HG03378 (cell line): ENCODE measurements at regions not wholly inside any gene's neighbourhood (a gene's known extent, or its start where the extent isn't known, plus 50 kb on each side); places are given as distances from the start of the nearest gene placed in this dataset.

Source experiments
- ATAC-seq: cut with Tn5 transposase; IDR thresholded peaks from one replicate; pipeline ENCODE4 v1.9.1; 2021; ENCODE audit warnings: mild to moderate bottlenecking, moderate library complexity; ENCODE audit not compliant: unreplicated experiment

DNA sequence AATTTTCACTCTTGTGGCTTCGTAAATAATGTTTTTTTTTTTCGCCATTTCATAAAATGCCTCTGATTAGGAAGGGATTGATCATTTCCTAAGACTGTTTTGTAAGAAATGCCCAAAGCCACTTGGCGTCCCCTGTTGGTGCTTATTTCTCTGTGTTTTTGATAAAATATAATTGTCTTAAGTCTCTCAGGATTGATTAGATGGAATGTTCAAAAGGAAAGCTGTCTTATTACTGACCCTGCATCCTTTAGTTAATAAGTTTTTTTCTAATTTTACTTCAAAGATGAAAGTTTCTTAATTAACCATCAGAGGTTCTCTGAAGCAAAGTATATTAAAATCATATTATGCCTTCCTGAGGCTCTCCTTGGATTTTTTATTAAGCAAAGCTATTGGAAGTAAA, 624.3 kb upstream of the TENM4 start:
- ATAC-seq = no peak

DNA sequence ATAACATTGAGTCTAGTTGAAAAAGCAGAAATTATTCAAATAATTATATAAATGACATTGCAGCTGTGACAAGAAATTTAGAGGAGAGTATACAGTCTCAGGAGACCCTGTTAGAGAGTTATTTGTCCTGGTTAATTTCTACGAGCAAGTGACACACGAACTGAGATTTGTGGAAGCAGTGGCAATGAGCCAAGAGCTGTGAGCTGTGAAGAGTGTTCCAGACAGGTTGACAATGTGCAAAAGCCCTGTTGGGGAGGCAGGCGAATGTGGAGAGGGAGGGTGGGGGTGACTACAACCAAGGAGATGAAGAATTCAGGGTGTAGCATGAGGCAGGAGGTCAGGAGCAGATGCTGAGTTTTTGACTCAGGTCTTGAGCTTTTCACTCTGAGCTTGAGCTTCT, 620.2 kb upstream of the TENM4 start:
- no peak for ATAC-seq

DNA sequence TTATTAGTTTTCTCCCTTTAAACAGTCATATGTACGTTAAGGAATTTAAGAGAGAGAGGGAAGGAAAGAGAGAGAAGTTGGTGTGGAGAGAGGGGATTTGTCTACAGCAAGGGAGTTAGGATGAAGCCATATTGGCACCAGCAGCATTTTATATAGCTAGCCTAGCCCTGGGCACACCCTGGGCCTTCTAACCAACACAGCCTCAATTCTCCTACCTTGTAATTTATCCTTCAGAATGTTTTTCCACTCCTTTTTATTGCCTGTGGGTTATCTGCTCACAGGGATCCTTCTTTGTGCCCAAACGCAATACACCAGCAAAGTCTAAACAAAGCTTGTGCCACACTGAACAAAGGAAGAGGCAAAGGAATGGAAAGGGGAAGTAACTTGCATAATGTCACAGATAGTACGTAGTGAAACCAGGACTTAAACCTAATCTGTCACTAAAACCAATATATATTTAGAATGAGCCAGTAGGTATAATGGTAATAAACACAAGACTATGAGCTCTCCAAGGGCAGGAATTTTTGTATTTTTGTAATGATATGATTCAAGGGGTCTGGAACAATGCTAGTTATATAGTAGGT, 613.8 kb upstream of the TENM4 start:
- ATAC-seq = no peak

DNA sequence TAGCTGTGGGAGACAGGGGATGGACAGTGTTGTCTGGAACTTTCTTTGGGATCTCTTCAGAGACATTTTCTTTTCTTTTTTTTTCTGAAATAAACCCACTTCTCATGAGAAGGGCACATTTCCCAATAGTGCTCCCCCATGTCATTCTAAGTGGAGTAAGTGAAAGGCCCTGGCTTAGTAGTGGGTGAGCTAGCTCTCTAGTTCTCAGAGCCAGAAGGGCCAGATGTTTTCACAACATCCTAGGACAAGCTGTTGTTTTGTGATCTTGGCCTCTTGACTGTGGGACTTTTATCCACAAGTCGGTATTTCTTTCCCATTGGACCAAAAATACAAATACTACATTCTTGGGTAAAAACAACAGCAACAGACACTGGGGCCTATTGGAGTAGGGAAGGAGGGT, 607.7 kb upstream of the TENM4 start:
- no peak for ATAC-seq

DNA sequence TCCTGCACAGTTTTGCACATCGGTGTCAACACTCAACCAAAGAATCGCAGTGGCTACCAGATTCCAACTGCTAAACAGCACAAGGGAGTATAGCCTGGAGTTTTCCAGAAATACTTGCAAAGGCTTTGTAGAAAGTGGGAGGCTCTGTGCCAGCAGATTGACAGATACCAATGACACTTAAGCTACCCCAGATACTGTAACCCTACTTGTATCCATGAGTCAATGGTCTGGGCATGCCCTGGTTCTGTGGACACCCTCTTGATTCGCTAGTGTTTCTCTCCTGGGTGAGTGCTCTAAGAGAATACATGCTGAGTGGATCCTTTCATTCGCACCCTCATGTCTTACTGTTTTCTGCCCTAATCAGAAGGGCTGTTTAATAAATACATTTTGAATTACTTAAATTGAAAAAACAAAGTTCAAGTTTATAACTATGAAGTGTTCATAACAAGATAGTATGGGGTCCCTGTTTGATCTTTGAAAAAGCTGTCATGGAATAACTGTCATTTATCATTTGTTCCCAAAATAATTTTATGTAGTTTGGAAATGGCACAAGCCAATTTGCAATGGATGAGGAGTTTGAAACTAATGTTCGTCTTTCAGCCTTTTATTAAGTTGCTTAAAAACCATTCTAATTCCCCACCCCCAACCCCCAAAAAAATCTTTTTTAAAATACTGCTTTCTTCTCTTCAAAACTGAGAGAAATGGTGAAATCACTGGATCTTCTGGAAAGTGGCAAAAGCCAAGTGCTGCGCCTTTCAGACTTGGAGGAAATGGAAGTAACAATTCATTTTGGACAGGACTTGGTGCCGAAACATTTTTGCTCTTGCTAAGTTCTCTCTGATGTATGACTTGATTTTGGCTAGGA, 600.5 kb upstream of the TENM4 start:
- ATAC-seq = no peak

DNA sequence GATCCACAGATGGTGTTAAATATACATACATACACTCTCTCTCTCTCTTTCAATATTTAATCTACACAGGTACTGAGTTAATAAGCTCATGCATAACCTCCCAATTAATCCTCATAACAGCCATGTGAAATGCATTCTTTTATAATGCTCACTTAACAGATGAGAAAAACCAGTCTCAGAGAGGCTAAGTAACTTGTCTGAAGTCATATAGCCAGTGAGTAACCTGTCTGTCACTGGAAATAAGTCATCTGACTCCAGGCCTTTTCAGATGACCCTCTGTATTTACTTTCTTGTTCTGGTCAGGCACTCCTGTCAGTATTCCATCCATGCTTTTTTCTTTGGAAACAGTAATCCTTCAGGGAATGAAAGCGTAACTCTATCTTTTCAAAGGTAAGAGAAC, 594.0 kb upstream of the TENM4 start:
- ATAC-seq = no peak

DNA sequence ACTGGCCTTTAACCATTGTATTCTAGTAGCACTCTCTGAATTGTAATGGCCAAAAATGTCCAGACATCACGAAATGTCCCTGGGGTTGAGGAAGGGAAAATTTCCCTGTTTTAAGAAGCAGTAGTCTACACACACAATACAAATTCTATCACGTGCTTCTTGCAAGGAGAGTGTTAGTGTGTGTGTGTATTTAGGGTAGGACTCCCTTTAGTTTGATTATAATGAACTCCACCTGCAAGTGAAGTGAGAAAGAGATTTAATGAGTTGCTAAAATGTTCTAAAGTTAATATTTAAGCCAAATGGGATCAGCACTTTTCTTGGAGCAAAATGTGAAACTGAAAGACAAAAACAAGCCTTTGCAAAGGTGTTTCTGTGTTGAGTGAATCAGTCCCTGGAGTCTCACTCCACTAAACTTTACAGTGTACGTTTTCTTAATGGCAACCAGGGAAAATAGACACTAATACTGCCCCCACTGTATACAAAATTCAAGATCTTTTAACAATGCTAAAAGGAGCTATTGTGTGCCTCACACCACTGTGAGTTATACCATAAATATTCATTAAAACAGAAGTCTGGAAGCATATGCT, 590.3 kb upstream of the TENM4 start:
- ATAC-seq = no peak

DNA sequence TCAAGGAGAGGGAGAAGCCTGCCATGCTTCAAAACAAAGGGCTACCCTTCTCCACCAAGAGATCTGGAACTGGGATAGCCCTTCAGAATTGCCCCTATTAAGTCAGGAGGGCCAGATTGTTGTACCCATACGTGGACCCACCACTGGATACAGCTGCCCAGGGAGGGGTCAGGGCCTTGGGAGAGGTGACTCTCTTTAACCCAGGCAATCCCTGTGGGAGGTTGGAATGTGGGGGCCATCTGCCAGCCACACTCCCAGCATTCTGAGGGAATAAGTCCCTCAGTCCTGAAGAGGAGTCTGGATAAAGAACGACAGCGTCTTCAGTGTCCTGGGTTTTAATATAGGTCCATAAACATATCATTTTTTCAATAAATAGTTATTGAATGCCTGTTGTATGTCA, 588.2 kb upstream of the TENM4 start:
- ATAC-seq = no peak

DNA sequence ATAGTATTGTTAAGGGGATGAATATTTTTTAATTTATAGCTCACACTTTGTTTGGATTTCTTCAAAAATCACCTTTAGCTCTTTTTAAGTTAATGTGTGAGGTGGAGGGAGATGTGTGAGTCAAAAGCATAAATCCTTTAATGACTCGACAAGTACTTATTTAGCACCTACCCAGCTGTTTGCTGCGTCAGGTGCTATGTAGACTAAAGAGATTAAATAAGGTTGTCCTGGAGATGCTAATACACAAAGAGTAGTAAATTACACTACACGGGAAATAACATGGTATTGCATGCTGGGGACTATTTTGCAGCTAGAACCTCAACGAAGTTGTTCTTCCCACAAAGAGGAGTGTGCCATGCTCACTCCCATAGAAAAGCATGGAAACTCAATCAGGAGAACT, 583.3 kb upstream of the TENM4 start:
- no peak for ATAC-seq

DNA sequence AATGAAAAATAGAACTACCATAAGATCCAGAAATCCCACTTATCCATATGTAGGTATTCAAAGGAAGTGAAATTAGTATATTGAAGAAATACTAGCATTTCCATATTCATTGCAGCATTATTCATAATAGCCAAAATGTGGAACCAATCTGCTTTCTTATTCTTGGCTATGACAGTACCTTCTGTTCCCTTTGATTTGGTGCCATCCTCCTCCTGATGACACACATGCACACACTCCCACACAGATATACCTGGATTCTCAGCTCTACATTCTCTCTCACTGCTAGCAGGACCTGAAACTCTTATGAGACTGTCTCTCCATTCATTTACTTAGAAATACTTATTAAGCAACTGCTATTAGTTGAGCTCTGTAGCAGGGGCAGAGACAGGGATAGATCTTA, 582.6 kb upstream of the TENM4 start:
- ATAC-seq = no peak

DNA sequence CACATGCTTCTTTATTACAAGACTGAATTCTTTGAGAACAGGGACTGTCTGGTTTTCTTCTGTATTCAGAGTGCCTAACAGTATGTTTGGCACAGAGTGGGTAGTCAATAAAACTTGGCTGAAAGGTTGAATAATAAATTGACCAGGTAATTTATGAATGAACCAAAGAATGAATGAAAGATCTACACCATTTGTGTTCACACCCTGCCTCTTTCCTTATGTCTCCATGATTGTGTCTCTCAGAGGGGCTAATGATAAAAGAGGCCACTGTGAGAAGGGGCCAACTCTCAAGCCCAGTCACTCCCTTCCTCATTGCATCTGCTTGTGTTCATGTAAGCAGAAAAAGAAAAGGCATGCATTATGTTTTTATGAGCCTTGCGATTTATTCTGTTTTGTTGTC, 569.7 kb upstream of the TENM4 start:
- ATAC-seq = no peak

DNA sequence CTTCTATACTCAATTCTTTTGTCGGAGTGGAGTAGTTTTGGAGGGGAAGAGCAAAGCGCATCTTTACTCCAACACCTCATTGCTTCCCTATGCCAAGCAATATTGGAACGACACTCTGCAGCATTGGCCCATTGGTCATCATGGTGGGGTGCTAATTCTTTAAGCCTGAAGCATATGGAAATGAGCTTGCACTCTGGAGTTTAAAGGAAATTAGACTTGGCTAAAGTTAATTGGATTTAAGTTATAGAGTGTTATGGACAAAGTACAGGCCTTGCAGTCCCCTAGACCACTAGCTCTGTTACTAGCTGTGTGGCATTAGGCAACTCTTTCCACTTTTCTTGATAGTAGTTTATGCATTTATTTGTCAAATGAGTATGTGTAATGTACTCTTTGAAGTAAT, 568.3 kb upstream of the TENM4 start:
- ATAC-seq = no peak

DNA sequence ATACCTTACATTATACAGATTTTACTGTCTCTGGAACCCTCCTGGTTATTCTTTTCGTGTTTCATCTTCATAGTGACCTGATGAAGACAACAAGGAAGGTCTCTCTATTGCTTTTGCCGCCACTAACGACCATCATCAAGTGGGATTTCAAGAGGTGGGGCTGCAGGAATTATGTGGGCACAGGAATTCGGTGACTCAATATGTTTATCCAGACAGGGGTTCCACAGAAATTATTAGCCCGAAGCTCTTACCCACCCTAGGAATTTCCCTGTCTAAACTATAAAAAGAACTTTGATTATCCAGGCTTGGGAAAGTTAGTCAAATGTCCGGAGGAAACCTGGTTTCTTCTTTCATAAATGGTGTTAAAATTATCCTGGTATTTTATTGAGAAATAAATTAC, 566.8 kb upstream of the TENM4 start:
- no peak for ATAC-seq

DNA sequence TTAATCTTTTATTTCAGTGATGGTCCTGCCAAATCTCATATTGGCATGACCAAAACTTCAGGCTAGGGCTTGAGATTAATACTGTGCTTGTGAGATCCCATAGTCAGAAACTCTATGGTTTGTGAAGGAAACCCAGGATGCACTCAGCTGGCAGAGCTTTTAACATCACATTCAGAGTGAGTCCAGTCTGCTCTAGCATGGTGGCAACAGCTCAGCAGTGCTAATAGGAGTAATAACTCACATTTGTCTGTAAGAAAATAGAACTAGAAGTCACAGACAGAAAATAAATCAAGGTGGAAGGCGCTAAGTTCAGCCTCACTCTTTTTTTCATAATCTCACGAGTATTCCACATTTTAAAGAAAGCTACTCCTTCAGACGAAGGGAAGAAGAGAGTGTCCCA, 549.3 kb upstream of the TENM4 start:
- no peak for ATAC-seq

DNA sequence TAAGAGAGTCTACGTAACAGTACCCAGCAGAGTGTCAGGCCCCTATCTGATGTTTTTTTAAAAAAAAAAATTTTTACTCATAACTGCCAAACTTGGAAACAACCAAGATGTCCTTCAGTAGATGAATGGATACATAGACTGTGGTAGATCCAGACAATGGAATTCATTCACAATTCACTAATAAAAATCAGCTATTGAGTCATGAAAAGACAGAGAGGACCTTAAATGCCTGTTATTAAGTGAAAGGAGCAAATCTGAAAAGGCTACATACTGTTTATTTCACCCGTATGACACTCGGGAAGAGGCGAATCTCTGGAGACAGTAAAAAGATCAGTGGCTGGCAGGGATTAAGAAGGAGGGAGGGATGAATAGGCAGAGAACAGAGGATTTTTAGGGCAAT, 541.4 kb upstream of the TENM4 start:
- no peak for ATAC-seq

DNA sequence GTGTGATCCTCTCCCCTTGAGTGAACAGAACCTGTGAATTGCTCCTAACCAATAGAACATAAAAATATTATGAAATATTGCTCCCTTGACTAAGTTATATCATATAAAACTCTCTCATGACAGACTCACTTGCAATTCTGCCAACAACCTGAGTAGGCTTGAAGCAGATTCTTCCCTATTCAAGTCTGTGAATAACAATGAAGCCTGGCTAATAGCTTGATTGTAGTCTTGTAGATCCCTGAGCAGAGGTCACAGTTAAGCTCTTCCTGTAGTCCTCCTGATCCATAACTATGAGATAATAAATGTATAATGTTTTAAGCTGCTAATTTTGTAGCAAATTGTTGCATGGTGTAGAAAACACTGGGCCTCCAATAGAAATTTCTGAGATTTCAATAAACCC, 540.1 kb upstream of the TENM4 start:
- no peak for ATAC-seq

DNA sequence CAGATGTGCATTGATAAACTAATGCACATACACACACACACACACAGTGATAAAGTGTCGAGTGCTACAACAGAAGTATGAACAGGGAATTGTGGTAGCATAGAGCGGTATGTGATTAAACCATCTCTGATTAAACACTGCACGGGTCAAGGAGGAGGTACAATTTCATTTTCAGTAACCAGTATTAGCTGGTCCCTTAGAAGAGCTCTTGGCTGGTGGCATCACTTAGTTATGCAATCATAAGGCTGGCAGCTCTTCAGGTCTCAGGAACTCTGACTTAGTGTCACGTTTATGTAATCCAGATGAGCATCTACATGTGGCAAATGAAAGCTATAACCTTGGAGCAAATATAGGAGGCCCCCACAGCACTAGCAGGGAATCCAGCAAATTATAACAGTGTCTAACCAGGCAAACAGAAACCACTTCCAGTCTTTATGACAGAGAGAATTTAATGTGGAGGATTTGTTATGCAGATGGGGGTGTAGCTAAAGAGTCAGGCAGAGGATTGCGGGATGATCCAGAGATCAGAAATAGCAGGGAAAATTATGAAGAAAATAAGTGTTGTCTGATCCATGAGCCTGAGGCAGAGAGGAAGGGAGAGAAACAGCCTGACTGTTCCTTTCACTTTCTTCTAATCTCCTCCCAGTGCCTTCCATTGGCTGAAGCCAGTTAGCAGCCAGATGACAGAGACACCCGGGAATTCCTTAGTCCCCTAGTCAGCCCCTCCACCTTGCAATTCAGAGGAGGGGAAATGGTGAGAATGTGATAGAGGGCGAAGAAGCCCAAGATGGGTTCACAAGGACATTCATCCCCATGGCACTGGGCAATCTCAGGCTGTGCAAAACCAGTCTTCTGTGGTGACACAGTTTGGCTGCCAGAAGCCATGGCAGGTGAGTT, 533.1 kb upstream of the TENM4 start:
- no peak for ATAC-seq

DNA sequence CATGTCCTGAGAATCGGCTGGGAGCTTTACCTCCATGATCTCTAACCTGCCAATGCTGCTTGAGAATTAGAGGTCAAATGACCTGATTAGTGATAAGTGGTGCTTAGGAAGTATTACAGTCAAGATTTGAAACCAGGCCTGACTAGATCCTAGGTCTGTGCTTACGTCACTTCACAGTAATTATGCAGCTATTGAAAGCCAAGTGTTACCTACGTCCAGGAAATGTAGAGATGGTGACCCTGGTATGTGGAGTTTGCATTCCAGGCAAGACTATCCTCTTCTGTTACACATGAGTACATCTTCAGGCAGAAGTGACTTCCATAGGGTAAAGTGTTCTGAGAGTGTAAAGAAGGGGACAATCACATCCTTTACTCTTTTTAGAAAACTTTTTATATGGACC, 530.4 kb upstream of the TENM4 start:
- no peak for ATAC-seq

DNA sequence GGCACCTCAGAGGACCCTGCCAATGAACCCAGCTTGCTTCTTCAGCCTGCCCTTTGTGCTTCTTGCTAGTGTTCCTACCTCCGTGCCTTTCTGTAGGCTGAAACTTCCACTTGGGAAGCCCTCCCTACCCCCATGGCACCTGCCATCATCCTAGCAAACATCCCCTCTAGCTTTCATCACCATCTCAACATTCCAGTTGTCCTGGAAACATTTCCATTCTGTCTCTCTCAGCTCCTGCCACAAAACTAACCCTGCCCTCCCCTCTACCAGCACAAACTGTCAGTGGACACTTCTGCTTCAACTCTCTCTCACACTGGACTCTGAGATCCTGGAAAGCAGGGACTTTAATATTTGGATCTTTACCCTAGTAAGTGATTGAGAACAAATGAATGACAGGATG, 525.8 kb upstream of the TENM4 start:
- ATAC-seq = no peak

DNA sequence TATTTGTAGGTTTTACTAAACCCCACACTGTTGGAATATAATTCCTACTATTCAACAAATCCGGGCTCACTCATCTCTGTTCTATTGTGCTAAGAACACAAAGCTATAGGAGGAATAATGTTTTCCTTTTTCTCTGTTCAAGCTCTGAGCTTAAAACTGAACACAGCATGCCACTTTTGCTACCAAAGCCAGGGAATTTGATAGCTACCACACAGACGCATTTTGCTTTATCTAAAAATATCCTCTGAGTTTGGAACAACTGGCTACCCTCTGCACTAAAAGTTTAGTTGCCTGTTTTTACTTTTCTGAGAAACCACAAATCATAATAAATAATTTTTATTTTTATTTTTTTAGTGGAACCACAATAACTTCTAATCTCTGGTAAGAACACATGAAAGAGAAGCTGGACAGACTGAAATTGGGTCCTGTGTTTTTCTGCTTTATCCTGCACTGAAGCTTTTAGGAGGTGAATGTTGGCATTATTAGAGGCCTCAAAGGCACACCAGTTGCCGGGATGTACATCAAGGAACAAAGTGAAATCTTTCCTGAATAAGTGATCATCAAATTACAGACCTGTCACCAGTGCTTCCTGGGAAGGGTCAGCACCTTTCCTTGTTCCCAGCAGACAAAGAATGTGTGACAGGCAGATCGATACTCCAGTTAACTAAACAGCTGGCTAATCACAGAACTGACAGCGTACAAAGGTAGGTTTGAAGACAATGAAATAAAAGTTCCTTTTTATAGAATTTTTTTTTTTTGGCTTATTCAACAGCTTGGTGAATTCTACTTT, 523.2 kb upstream of the TENM4 start:
- no peak for ATAC-seq

DNA sequence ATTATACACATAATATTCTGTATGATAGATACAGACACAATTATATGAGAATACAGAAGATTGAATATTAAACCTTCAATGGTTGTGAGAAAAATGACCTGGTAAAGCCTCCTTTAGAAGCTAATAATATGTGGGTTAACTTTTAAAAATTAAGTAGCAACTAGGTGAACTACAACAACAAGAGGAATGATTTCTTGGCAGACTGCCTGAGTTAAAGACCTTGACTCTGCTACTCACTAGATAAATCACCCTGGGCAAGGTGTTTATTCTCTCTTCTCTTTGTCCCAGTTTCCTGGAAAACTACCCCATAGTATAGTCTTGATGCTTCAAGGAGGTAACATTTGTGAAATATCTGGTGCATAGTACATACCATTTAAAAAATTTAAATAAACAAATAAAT, 519.6 kb upstream of the TENM4 start:
- ATAC-seq = no peak
